ENCODE measurements at regions not wholly inside any gene's neighbourhood (a gene's known extent, or its start where the extent isn't known, plus 50 kb on each side); places are given as distances from the start of the nearest gene placed in this dataset.

DNA sequence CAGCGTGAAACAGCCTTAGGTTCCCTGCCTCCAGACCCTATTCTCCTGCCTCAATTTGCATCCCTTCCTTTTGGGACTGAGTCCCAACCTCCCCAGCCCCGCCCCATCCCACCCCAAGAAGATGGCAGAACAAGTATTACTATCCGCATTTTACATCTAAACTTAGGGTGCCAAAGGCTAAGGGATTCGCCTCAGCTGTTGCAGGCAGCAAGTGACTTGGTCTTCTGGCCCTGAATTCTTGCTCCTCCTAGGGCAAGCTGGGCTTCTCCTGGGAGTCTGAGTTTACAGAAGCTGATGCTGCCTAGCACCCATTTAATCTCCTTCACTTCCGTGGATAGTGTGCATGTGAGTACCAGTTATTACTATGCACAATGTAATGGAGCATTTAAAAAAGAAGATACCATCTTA lies 161.3 kb upstream of the NR5A2 start:
- no peak for DNase-seq (ENCODE audit: low read depth, low spot score)
- in situ Hi-C loops (cut with HindIII; ENCODE audit: low sequenced_read_pairs), result no loop called here
- H3K4me3 ChIP-seq (ENCODE audit: low read depth, low read length), result no peak overlapping the region
- TF ChIP-seq, protein P1, sequence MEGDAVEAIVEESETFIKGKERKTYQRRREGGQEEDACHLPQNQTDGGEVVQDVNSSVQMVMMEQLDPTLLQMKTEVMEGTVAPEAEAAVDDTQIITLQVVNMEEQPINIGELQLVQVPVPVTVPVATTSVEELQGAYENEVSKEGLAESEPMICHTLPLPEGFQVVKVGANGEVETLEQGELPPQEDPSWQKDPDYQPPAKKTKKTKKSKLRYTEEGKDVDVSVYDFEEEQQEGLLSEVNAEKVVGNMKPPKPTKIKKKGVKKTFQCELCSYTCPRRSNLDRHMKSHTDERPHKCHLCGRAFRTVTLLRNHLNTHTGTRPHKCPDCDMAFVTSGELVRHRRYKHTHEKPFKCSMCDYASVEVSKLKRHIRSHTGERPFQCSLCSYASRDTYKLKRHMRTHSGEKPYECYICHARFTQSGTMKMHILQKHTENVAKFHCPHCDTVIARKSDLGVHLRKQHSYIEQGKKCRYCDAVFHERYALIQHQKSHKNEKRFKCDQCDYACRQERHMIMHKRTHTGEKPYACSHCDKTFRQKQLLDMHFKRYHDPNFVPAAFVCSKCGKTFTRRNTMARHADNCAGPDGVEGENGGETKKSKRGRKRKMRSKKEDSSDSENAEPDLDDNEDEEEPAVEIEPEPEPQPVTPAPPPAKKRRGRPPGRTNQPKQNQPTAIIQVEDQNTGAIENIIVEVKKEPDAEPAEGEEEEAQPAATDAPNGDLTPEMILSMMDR (IDR thresholded peaks at IDR 0.05; ENCODE audit: low read depth, low read length), result no peak

DNA sequence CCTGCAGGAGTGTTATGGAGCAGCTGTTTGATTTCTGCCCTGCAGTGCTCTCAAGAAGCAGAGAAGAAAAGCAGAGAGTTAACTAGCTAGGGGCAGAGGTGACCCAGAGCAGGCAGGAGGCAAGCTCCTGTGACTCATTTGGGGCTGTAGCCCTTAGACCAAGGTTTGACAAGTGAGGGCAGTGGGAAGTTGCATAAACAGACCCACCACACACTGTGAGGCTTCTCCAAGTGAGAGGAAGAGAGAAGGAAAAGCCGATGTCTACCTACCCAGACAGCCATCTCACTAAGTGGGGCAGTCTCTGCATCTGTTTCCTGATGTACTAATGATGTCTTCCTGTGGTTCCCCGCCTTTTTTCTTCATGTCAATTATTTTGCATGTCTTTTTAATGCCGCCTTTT lies 159.9 kb upstream of the NR5A2 start:
- in situ Hi-C loops (cut with HindIII; ENCODE audit: low sequenced_read_pairs), result no loop called here
- no peak overlapping the region for H3K4me3 ChIP-seq (ENCODE audit: low read depth, low read length)
- DNase-seq (ENCODE audit: low read depth, low spot score), result no peak
- TF ChIP-seq, protein P1 (IDR thresholded peaks at IDR 0.05; ENCODE audit: low read depth, low read length), result no peak

DNA sequence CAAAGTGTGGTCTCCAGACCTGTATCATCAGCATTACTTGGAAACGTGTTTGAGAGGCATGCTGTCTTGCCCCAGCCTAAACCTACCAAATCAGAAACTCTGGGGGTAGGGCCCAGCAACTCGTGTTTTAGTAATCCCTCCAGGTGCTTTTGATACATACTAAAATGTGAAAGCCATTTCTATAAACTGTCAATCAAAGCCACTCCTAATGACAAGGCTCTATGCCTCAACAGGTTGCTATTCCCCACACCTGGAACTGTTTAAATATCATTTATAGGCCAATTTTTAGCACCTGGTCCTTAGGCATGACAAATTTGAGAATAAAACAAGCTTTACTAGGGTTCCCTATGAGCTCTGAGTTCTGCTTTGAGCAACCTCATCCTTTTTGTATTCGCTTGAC lies 158.7 kb upstream of the NR5A2 start:
- no peak for DNase-seq (ENCODE audit: low read depth, low spot score)
- TF ChIP-seq, protein P1 (IDR thresholded peaks at IDR 0.05; ENCODE audit: low read depth, low read length), result no peak
- in situ Hi-C loops (cut with HindIII; ENCODE audit: low sequenced_read_pairs), result no loop called here

DNA sequence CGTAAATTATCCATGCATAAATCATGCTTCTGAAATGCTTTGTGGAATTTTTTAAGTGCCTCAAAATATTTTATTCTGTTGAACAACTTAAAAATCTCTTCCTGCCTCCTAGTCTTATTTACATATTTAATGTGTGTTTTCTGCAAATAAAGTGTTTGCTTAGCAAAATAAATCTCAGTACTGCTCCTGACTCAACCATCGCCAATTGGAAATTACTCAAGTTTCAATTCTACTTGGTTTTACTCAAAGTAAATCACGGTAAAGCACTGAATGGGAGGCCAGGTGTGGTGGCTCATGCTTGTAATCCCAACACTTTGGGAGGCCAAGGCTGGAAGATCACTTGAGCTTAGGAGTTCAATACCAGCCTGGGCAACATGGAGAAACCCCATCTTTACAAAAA lies 152.2 kb upstream of the NR5A2 start:
- in situ Hi-C loops (cut with HindIII; ENCODE audit: low sequenced_read_pairs), result no loop called here
- TF ChIP-seq, protein P1 (IDR thresholded peaks at IDR 0.05; ENCODE audit: low read depth, low read length), result no peak
- DNase-seq (ENCODE audit: low read depth, low spot score), result no peak
- no peak overlapping the region for H3K4me3 ChIP-seq (ENCODE audit: low read depth, low read length)

More for the DNA sequence above, 158.7 kb upstream of the NR5A2 start:
- H3K4me3 ChIP-seq (ENCODE audit: low read depth, low read length), result no peak overlapping the region

DNA sequence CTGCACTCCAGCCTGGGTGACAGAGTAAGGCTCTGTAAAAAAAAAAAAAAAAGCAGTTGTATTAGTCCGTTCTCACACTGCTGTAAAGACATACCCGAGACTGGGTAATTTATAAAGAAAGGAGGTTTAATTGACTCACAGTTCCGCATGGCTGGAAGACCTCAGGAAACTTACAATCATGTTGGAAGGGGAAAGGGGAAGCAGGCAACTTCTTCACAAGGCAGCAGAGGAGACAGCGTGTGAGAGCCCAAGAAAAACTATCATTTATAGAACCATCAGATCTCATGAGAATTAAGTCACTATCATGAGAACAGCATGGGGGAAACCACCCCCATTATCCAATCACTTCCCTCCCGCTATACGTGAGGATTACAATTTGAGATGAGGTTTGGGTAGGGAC lies 151.7 kb upstream of the NR5A2 start:
- in situ Hi-C loops (cut with HindIII; ENCODE audit: low sequenced_read_pairs), result no loop called here
- TF ChIP-seq, protein P1 (IDR thresholded peaks at IDR 0.05; ENCODE audit: low read depth, low read length), result no peak

DNA sequence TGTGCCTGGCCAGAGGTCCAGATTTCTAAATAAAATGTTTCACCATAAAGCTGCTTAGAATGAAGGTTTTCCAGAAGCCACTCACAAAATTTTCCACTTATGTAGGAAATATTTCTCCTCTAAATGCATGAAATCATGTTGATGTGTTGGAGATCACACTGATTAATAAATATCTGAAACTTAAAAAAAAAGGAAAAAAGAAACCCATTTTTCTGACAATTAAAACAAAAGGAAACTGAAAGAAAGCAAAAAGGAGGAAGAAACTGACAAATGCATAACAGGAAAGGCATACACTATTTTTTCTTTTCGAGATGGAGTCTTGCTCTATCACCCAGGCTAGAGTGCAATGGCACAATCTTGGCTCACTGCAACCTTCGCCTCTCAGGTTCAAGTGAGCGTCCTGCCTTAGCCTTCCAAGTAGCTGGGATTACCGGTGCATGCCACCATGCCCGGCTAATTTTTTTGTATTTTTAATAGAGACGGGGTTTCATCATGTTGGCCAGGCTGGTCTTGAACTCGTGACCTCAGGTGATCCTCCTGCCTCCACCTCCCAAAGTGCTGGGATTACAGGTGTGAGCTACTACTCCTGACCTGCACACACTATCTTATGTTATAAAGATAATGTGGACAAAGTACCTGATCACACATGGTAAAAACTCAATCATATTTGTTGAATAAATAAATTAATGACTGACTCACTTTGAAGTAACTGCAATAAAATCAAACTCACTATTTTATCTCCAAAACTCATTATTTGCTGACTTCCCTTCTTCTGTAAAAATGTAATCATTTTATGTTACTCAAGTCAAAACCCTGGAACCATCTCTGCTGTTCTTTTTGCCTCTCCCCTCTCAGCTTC lies 149.8 kb upstream of the NR5A2 start:
- TF ChIP-seq, protein P1 (IDR thresholded peaks at IDR 0.05; ENCODE audit: low read depth, low read length), result no peak
- H3K4me3 ChIP-seq (ENCODE audit: low read depth, low read length), result no peak overlapping the region
- in situ Hi-C loops (cut with HindIII; ENCODE audit: low sequenced_read_pairs), result no loop called here
- DNase-seq (ENCODE audit: low read depth, low spot score), result no peak

More for the DNA sequence above, 151.7 kb upstream of the NR5A2 start:
- H3K4me3 ChIP-seq (ENCODE audit: low read depth, low read length), result no peak overlapping the region
- DNase-seq (ENCODE audit: low read depth, low spot score), result no peak
